NB4 (cell line): ENCODE measurements at regions not wholly inside any gene's neighbourhood (a gene's known extent, or its start where the extent isn't known, plus 50 kb on each side); places are given as distances from the start of the nearest gene placed in this dataset.

Source experiments
- POLR2A ChIP-seq: IDR thresholded peaks from 2 replicates; pipeline ENCODE4 v1.6.1; 2011; ENCODE audit warnings: mild to moderate bottlenecking; ENCODE audit not compliant: insufficient read length; ENCODE audit errors: extremely low read depth
- TF ChIP-seq, protein P1 (sequence below): IDR thresholded peaks from one replicate; pipeline ENCODE4 v1.5.1; 2012; ENCODE audit warnings: low read depth, low read length
- TF ChIP-seq, protein P2 (sequence below): IDR thresholded peaks from 2 replicates; pipeline ENCODE4 v1.6.1; 2011; ENCODE audit warnings: low read depth, low read length

DNA sequence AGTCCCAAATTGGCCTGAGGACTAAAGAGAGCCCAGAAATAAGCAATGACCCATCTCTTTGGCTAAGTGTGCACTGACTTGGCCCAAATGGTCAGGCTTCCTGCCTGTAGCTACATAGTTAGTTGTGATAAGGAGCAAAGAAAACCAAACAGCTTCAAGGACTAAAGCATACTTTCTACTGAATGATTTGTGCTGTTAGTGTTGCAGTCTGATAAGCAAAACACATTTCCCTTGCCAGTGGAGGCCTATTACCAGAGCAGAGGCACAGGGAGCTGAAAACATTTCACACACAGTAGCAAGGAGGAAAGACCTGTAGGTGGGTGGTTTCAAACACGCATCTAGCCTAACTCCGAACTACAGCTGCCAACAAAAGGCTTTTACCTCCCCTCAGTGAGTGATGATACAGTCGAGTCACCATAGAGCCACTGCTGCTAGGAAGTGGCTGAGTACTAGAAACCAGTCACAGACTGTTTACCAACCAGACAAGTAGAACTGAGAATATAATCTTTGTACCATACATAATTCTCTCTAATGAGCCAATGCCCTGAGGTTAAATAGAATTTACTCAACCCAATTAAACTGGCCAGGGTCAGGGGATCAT lies 222.3 kb upstream of the THBS1 start:
- TF ChIP-seq, protein P1, sequence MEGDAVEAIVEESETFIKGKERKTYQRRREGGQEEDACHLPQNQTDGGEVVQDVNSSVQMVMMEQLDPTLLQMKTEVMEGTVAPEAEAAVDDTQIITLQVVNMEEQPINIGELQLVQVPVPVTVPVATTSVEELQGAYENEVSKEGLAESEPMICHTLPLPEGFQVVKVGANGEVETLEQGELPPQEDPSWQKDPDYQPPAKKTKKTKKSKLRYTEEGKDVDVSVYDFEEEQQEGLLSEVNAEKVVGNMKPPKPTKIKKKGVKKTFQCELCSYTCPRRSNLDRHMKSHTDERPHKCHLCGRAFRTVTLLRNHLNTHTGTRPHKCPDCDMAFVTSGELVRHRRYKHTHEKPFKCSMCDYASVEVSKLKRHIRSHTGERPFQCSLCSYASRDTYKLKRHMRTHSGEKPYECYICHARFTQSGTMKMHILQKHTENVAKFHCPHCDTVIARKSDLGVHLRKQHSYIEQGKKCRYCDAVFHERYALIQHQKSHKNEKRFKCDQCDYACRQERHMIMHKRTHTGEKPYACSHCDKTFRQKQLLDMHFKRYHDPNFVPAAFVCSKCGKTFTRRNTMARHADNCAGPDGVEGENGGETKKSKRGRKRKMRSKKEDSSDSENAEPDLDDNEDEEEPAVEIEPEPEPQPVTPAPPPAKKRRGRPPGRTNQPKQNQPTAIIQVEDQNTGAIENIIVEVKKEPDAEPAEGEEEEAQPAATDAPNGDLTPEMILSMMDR = no peak
- no peak for TF ChIP-seq POLR2A
- TF ChIP-seq, protein P2, sequence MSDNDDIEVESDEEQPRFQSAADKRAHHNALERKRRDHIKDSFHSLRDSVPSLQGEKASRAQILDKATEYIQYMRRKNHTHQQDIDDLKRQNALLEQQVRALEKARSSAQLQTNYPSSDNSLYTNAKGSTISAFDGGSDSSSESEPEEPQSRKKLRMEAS = no peak
